GM12878 (cell line): ENCODE measurements at regions not wholly inside any gene's neighbourhood (a gene's known extent, or its start where the extent isn't known, plus 50 kb on each side); places are given as distances from the start of the nearest gene placed in this dataset.

Source experiments
- DPF2 ChIP-seq: fragments of 450-650 bp; IDR thresholded peaks from 2 replicates; pipeline ENCODE4 v1.6.1; 2017; ENCODE audit warnings: mild to moderate bottlenecking
- EZH2 ChIP-seq: IDR thresholded peaks from 2 replicates; pipeline ENCODE4 v1.6.1; 2012; ENCODE audit warnings: low read depth, mild to moderate bottlenecking, control low read depth, inconsistent platforms, low read length, borderline replicate concordance; ENCODE audit not compliant: control insufficient read depth
- GABPA ChIP-seq: IDR thresholded peaks from 2 replicates; pipeline ENCODE4 v1.6.1; 2014; ENCODE audit warnings: antibody characterized with exemption, low read depth, mild to moderate bottlenecking, inconsistent platforms
- HCFC1 ChIP-seq: fragments of 150-350 bp; IDR thresholded peaks from 2 replicates; pipeline ENCODE4 v1.6.1; 2014; ENCODE audit warnings: low read length
- JUND ChIP-seq: IDR thresholded peaks from 2 replicates; pipeline ENCODE4 v1.6.1; 2012; ENCODE audit warnings: low read depth, mild to moderate bottlenecking, low read length, improper control_type of control experiment, moderate library complexity
- MEF2B ChIP-seq: fragments of 450-650 bp; IDR thresholded peaks from 2 replicates; pipeline ENCODE4 v1.6.1; 2018; ENCODE audit warnings: mild to moderate bottlenecking, moderate library complexity; ENCODE audit not compliant: partially characterized antibody, poor library complexity, severe bottlenecking
- MYC ChIP-seq: IDR thresholded peaks from 2 replicates; pipeline ENCODE4 v1.6.1; 2011; ENCODE audit warnings: mild to moderate bottlenecking, low read length, moderate library complexity, inconsistent platforms; ENCODE audit not compliant: insufficient read depth, insufficient replicate concordance, insufficient read length, severe bottlenecking
- NFYA ChIP-seq: IDR thresholded peaks from 2 replicates; pipeline ENCODE4 v1.6.1; 2011; ENCODE audit warnings: low read depth, mild to moderate bottlenecking, low read length, improper control_type of control experiment, borderline replicate concordance
- PAX5 ChIP-seq: IDR thresholded peaks from 2 replicates; pipeline ENCODE4 v1.6.1; 2011; ENCODE audit warnings: low read depth, low read length, borderline replicate concordance
- PBX3 ChIP-seq: IDR thresholded peaks from 2 replicates; pipeline ENCODE4 v1.6.1; 2011; ENCODE audit warnings: mild to moderate bottlenecking, low read depth, low read length, moderate library complexity; ENCODE audit not compliant: insufficient replicate concordance
- RELA ChIP-seq: fragments of 450-650 bp; IDR thresholded peaks from 2 replicates; pipeline ENCODE4 v1.8.0; 2014; ENCODE audit warnings: borderline replicate concordance; ENCODE audit not compliant: partially characterized antibody
- TCF7 ChIP-seq: IDR thresholded peaks from 2 replicates; pipeline ENCODE4 v1.6.1; 2014; ENCODE audit warnings: antibody characterized with exemption, borderline replicate concordance
- YBX1 ChIP-seq: fragments of 450-650 bp; IDR thresholded peaks from 2 replicates; pipeline ENCODE4 v1.6.1; 2016; ENCODE audit warnings: antibody characterized with exemption
- ZBTB4 ChIP-seq: fragments of 450-650 bp; formaldehyde crosslinking; IDR thresholded peaks from 2 replicates; pipeline ENCODE4 v1.4.0; 2022; ENCODE audit warnings: mild to moderate bottlenecking, moderate library complexity

GRCh38 chr2:111633643-111634042, 250.3 kb downstream of the ANAPC1 start (continued):
- TF ChIP-seq JUND (no peak), PBX3 (no peak), HCFC1 (no peak), EZH2 (no peak), YBX1 (no peak), TCF7 (no peak), DPF2 (no peak), MYC (no peak), ZBTB4 (CRISPR knock-in tag) (no peak), RELA (no peak), MEF2B (no peak), NFYA (no peak), PAX5 (no peak), GABPA (no peak)
